HG02852 (cell line): ENCODE measurements at regions not wholly inside any gene's neighbourhood (a gene's known extent, or its start where the extent isn't known, plus 50 kb on each side); places are given as distances from the start of the nearest gene placed in this dataset.
"Not testable (repeated sequence)": the region's sequence is repeated elsewhere in the genome, so short reads cannot be mapped to it uniquely, and the experiment has no call there.

Experiments
- ATAC-seq: cut with Tn5 transposase; IDR thresholded peaks from one replicate; pipeline ENCODE4 v1.9.1; 2021; ENCODE audit warnings: mild to moderate bottlenecking, moderate library complexity; ENCODE audit not compliant: unreplicated experiment

GRCh38 chrX:33989936-33990335, 142.2 kb downstream of the FAM47A start:
- no peak for ATAC-seq

DNA sequence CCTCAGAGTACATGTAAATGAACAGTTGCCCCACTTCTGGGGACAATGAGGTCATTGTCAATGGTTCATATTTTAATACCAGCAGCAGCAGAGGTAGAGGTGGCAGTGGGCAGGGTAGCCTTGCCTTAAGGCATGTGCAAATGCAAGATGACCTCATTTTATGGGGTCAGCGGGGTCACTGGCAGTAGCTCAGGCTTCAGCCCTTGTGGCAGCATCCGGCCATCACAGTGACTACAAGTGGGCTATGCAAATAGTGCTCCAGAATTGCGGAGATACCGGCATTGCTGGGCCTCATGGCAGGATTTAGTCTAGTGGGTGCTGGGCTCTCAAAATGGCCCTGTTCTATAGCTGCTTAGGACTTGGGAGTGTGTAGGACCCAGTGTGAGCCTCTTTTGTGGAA, 144.7 kb downstream of the FAM47A start:
- no peak for ATAC-seq

DNA sequence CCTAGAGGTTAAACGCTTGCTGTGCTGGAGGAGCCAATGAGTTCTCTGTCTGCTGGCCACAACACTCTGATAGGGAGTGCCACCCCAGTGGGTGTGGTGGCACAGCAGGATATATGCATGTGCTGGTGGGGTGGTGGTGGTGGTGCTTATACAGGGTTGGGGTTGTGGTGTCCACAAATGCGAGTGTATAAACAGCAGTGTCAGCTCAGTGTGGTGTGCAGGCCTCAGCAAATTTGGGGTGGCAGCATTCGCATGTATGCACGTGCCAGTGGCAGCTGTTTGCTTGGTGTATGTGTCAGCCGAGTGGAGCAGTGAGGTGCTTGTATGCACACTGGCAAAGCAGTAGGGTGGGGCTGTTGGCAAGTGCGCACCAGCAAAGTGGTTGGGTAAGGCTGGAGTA, 157.4 kb downstream of the FAM47A start:
- ATAC-seq: no peak

GRCh38 chrX:33970028-33970967, 161.8 kb downstream of the FAM47A start:
- no peak for ATAC-seq

DNA sequence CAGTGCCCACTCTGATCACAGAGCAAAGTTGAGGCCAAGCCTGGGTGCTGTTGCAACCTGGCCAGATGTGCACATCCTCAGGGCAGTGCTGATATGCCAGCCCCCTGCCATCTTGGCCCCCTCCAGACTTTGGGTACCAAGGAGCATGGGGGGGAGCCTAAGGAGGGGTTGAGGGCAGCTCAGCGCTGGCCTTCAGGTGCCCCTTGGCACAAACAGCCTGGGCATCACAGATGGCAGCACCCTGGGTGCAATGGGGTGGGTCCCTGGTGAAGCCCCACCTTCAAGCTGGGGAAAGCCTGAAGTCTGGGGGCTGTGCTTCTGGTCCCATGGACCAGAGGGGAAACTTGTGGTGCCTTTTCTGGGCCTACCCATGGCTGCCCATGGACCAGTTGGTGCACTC, 163.0 kb downstream of the FAM47A start:
- no peak for ATAC-seq

DNA sequence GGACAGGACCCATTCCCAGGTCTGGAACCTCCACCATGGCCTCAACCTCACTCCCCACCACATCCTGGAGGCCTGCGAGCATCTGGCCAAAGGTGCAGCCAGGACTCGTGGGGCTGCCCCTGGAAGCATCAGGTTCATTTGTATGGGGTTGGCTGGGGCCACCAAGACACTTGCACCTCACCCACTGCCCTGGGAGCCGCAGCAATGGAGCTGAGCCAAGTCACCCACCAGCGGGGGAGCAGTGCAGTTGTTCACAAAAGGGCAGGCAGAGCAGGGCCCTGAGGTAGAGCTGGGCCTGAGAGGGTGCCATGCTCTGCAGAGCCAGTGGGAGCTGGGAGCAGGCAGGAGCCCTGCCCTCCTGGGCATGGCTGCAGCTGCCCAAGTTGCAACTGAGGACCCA, 163.5 kb downstream of the FAM47A start:
- no peak for ATAC-seq

DNA sequence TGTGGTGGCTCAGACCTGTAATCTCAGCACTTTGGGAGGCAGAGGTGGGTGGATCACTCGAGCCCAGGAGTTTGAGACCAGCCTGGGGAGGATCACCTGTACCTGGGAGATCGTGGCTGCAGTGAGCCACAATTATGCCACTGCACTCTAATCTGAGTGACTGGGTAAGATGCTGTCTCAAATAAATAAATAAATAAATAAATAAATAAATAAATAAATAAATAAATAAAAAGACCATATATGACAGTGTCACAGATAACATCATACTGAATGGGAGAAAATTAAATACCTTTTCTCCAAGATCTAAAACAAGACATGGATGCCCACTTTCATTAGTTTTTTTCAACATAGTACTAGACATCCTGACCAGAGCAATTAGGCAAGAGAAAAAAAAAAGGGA, 182.8 kb downstream of the FAM47A start:
- no peak for ATAC-seq

- ATAC-seq: not testable (repeated sequence)
Measured at GRCh38 chrX:33926249-33926648, 205.9 kb downstream of the FAM47A start.

DNA sequence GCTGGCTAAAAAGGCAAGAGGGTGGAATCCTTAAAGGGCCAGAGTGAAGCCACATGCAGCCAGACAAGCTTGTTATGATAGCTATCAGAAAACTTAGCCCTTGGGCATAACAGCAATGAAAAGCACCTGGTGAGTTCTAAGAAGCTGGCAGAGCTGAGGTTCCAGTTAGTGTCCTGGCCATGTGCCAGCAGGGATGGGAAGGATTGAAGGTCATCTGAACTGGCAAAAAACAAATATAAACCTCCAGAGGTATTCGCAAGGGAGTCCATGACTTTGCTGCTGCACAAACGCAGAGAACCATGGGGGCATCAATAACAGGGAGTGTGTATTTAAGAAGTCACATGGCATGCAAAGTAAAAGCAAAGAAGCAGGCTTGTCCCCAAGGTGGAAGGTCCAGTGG, 208.9 kb downstream of the FAM47A start:
- ATAC-seq: no peak

GRCh38 chrX:33909836-33910235, 222.3 kb downstream of the FAM47A start:
- ATAC-seq: no peak

DNA sequence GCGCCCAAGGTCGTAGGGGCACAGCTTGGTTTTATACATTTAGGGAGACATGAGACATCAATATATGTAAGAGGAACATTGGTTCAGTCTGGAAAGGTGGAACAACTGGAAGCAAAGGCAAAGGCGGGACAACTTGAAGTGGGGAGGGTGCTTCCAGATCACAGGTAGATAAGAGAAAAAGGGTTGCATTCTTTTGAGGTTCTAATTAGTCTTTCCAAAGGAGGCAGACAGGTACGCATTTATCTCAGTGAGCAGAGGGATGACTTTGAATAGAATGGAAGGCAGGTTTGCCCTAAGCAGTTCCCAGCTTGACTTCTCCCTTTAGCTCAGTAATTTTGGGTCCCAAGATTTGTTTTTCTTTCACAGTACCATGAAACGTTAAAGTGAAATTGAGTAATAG, 223.2 kb downstream of the FAM47A start:
- no peak for ATAC-seq

- no peak for ATAC-seq
Measured at GRCh38 chrX:33908074-33908473, 224.0 kb downstream of the FAM47A start.

GRCh38 chrX:33906971-33907370, 225.1 kb downstream of the FAM47A start:
- ATAC-seq: no peak

- ATAC-seq: no peak
Measured at GRCh38 chrX:33892670-33893069, 239.4 kb downstream of the FAM47A start.

DNA sequence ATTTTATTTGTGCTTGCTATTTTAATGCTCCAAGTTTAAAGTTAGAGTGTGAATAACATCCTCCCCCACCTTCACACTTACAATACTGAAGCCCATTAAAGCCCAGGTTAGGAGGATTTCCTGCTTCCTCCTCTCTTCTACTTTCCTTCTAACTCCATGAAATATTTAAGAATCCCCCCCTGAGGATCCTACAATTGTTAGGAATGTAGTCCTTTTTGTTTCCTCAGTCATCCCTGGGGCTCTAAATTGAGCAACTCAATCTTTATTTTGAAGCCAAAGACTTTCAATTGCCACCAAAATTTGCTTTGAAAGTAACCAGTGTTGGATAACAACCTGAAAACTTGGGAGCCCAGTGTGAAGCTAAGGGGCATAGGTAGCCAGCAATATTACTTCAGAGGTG, 276.9 kb downstream of the FAM47A start:
- ATAC-seq: no peak

DNA sequence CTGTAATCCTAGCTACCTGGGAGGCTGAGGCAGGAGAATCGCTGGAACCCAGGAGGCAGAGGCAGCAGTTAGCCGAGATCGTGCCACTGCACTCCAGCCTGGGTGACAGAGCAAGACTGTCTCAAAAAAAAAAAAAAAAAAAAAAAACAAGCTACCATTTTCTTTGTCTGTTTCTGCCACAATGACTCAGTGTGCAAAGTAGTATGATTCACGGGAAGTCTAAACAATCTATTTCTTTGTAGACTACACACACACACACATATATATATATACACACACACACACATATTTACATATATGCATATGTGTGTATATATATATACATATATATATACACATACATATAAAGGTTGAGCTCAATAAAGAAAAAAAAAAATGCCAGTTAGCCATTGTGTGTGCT, 280.0 kb downstream of the FAM47A start:
- ATAC-seq: not testable (repeated sequence)

DNA sequence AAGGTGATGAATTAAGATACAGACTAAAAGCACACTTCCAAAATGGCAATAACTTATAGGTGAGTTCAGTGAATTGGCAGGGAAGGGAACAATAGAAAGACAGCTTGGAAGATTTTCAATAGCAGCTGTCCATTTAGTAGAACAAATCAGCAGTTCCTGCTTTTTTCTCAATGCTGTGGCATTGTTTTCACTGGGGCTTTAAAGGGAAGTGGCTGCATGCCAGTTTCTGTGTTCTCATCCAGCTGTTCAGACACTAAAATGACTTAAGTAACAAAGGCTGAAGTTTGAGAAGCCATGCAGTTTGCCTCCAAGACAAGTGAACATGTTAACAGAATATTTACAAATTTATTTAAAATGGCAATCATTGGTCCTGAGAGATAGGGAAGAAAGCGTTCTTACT, 291.9 kb downstream of the FAM47A start:
- no peak for ATAC-seq

- no peak for ATAC-seq
Measured at GRCh38 chrX:33831211-33831610, 300.9 kb downstream of the FAM47A start.

GRCh38 chrX:33817266-33817665, 314.8 kb downstream of the FAM47A start:
- ATAC-seq: no peak

- ATAC-seq: no peak
Measured at GRCh38 chrX:33808636-33809035, 323.5 kb downstream of the FAM47A start.

DNA sequence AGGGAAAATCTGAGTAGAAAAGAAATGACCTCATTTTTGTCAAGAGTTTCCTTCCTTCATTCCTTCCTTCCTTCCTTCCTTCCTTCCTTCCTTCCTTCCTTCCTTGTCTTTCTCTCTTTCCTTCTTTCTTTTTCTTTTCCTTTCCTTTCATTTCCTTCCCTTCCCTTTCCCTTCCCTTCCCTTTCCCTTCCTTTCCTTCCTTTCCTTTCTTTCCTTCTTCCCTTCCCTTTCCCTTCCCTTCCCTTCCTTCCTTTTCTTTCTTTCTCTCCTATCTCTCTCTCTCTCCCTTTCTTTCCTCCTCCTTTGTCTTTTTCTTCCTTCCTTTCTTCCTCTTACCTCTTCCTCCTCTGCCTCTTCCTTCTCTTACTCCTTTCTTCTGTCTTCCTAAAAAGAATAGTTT, 347.6 kb downstream of the FAM47A start:
- no peak for ATAC-seq

DNA sequence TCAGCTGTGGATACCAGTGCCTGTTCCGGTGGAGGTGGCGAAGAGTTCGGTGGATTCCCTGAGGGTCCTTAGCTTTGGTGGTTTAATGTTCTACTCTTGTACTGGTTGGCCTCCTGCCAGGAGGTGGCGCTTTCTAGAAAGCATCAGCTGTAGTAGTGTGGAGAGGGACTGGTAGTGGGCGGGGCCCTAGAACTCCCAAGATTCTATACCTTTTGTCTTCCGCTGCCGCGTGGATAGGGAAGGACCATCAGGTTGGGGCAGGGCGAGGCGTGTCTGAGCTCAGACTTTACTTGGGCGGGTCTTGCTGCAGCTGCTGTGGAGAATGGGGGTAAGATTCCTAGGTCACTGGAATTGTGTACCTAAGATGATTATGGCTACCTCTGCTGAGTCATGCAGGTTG, 390.3 kb downstream of the FAM47A start:
- no peak for ATAC-seq

GRCh38 chrX:33735182-33735581, 396.9 kb downstream of the FAM47A start:
- ATAC-seq: no peak
